ENCODE measurements at regions not wholly inside any gene's neighbourhood (a gene's known extent, or its start where the extent isn't known, plus 50 kb on each side); places are given as distances from the start of the nearest gene placed in this dataset.
"Not testable (repeated sequence)": the region's sequence is repeated elsewhere in the genome, so short reads cannot be mapped to it uniquely, and the experiment has no call there.

- ATAC-seq (ENCODE audit: insufficient read depth, low FRiP score) (no peak), DNase-seq (peak in 2 of 3 donors; percentile 47 to 68)
- no peak for TF ChIP-seq CTCF (IDR thresholded peaks at IDR 0.05; ENCODE audit: control extremely low read depth, extremely low read depth)
- Histone ChIP-seq H3K9me3 (ENCODE audit: control insufficient read depth in 4 of 4, insufficient read depth in 3 of 4, low read length in 3 of 4) (no peaks in the 10 kb centered on the region), H3K27me3 (ENCODE audit: control insufficient read depth in 3 of 3, insufficient read depth in 3 of 3, low read length in 2 of 3) (no peaks in the 10 kb centered on the region), H3K9ac (ENCODE audit: insufficient read depth in 1 of 2, low read length in 2 of 2) (no peak overlapping the region), H3K4me1 (ENCODE audit: control insufficient read depth in 5 of 5, insufficient read depth in 5 of 5, low read length in 5 of 5) (peaks cover 0 to 7% (median 0%) of the 10 kb centered on the region in 5 donors), H3K27ac (ENCODE audit: low read depth in 1 of 2, low read length in 1 of 2) (no peak overlapping the region), H3K36me3 (ENCODE audit: control insufficient read depth in 4 of 4, insufficient read depth in 4 of 4, low read length in 4 of 4) (no peaks in the 10 kb centered on the region), H3K4me3 (no peak overlapping the region)
- 27 to 31% methylated on average over 3 of the region's 3 CpGs for WGBS, 2 donors
Measured at GRCh38 chrX:155747520-155747919, 133.6 kb upstream of the VAMP7 start.

GRCh38 chrX:155745792-155746191, 133.0 kb upstream of the TMLHE start:
- peaks cover 0 to 7% (median 0%) of the 10 kb centered on the region in 5 donors for H3K4me1 ChIP-seq (ENCODE audit: control insufficient read depth in 5 of 5, insufficient read depth in 5 of 5, low read length in 5 of 5)
- H3K36me3 ChIP-seq (ENCODE audit: control insufficient read depth in 4 of 4, insufficient read depth in 4 of 4, low read length in 4 of 4), result no peaks in the 10 kb centered on the region
- no peaks in the 10 kb centered on the region for H3K27me3 ChIP-seq (ENCODE audit: control insufficient read depth in 3 of 3, insufficient read depth in 3 of 3, low read length in 2 of 3)
- no peak overlapping the region for H3K27ac ChIP-seq (ENCODE audit: low read depth in 1 of 2, low read length in 1 of 2)
- no peak for ATAC-seq (ENCODE audit: insufficient read depth, low FRiP score)
- peaks cover 0 to 2% (median 0%) of the 10 kb centered on the region in 4 donors for H3K9me3 ChIP-seq (ENCODE audit: control insufficient read depth in 4 of 4, insufficient read depth in 3 of 4, low read length in 3 of 4)
- H3K9ac ChIP-seq (ENCODE audit: insufficient read depth in 1 of 2, low read length in 2 of 2), result no peak overlapping the region
- DNase-seq, result peak; percentile 48 to 78 (median 58)
- TF ChIP-seq CTCF (IDR thresholded peaks at IDR 0.05; ENCODE audit: control extremely low read depth, extremely low read depth), result no peak
- WGBS, 2 donors, result 21 to 36% methylated on average over 2 of the region's 2 CpGs
- H3K4me3 ChIP-seq, result no peak overlapping the region

- Histone ChIP-seq H3K4me3 (no peak overlapping the region), H3K4me1 (ENCODE audit: control insufficient read depth in 5 of 5, insufficient read depth in 5 of 5, low read length in 5 of 5) (peaks cover 0 to 7% (median 0%) of the 10 kb centered on the region in 5 donors), H3K27me3 (ENCODE audit: control insufficient read depth in 3 of 3, insufficient read depth in 3 of 3, low read length in 2 of 3) (no peaks in the 10 kb centered on the region), H3K9me3 (ENCODE audit: control insufficient read depth in 4 of 4, insufficient read depth in 3 of 4, low read length in 3 of 4) (peaks cover 0 to 2% (median under 1%) of the 10 kb centered on the region in 4 donors), H3K9ac (ENCODE audit: insufficient read depth in 1 of 2, low read length in 2 of 2) (no peak overlapping the region), H3K36me3 (ENCODE audit: control insufficient read depth in 4 of 4, insufficient read depth in 4 of 4, low read length in 4 of 4) (no peaks in the 10 kb centered on the region), H3K27ac (ENCODE audit: low read depth in 1 of 2, low read length in 1 of 2) (no peak overlapping the region)
- no peak for ATAC-seq (ENCODE audit: insufficient read depth, low FRiP score)
- peak in 1 of 3 donors; percentile 25 for DNase-seq
- WGBS, 2 donors, result 44 to 60% methylated on average over 2 of the region's 2 CpGs
- no peak for TF ChIP-seq CTCF (IDR thresholded peaks at IDR 0.05; ENCODE audit: control extremely low read depth, extremely low read depth)
Measured at GRCh38 chrX:155744534-155744933, 131.8 kb upstream of the TMLHE start.

- not testable (repeated sequence) for ATAC-seq (ENCODE audit: insufficient read depth, low FRiP score)
Measured at GRCh38 chrX:155728335-155728734, 115.6 kb upstream of the TMLHE start.

More at GRCh38 chrX:155728335-155728734, 115.6 kb upstream of the TMLHE start:
- H3K27me3 ChIP-seq (ENCODE audit: control insufficient read depth in 3 of 3, insufficient read depth in 3 of 3, low read length in 2 of 3); H3K9me3 ChIP-seq (ENCODE audit: control insufficient read depth in 4 of 4, insufficient read depth in 3 of 4, low read length in 3 of 4); H3K4me1 ChIP-seq (ENCODE audit: control insufficient read depth in 5 of 5, insufficient read depth in 5 of 5, low read length in 5 of 5); H3K9ac ChIP-seq (ENCODE audit: insufficient read depth in 1 of 2, low read length in 2 of 2); H3K27ac ChIP-seq (ENCODE audit: low read depth in 1 of 2, low read length in 1 of 2); H3K4me3 ChIP-seq; H3K36me3 ChIP-seq (ENCODE audit: control insufficient read depth in 4 of 4, insufficient read depth in 4 of 4, low read length in 4 of 4); DNase-seq: not testable (repeated sequence)
- WGBS, 2 donors, result 72 to 79% methylated on average over 5 of the region's 5 CpGs

Data from lung (tissue), 11 donors.